ENCODE measurements at regions not wholly inside any gene's neighbourhood (a gene's known extent, or its start where the extent isn't known, plus 50 kb on each side); places are given as distances from the start of the nearest gene placed in this dataset.

- Mint-ChIP-seq H3K4me3 (ENCODE audit: unreplicated experiment) (no peak overlapping the region), H3K9me3 (ENCODE audit: unreplicated experiment) (no peaks in the 10 kb centered on the region), H3K36me3 (ENCODE audit: insufficient read depth, unreplicated experiment) (no peaks in the 10 kb centered on the region), H3K27ac (ENCODE audit: unreplicated experiment) (no peak overlapping the region), H3K27me3 (ENCODE audit: insufficient read depth, unreplicated experiment) (peaks cover 4% of the 10 kb centered on the region), H3K4me1 (ENCODE audit: low read depth, unreplicated experiment) (no peaks in the 10 kb centered on the region)
- BruUV-seq (replicated peaks): no TSS peak
- DNase-seq: no peak
- Histone ChIP-seq H3K9me3 (no peaks in the 10 kb centered on the region), H3K27me3 (replicated peaks; ENCODE audit: control insufficient read depth, insufficient read depth, low read length) (no peaks in the 10 kb centered on the region), H3K4me1 (no peaks in the 10 kb centered on the region), H3K4me3 (ENCODE audit: low read depth, low read length) (no peak overlapping the region), H3K36me3 (ENCODE audit: control insufficient read depth, insufficient read depth, low read length) (no peaks in the 10 kb centered on the region)
- intact Hi-C loops (cut with micrococcal nuclease; ENCODE audit: unreplicated experiment): no loop called here
- TF ChIP-seq CTCF (IDR thresholded peaks at IDR 0.05; ENCODE audit: insufficient read depth in 1 of 2, low read depth in 1 of 2, low read length in 1 of 2, severe bottlenecking in 1 of 2, unreplicated experiment in 1 of 2): no peak
- ChIA-PET CTCF (no interaction called here), POLR2A (no interaction called here)
Measured at GRCh38 chr3:181178991-181179390, 189.5 kb upstream of the DNAJC19 start.

DNA sequence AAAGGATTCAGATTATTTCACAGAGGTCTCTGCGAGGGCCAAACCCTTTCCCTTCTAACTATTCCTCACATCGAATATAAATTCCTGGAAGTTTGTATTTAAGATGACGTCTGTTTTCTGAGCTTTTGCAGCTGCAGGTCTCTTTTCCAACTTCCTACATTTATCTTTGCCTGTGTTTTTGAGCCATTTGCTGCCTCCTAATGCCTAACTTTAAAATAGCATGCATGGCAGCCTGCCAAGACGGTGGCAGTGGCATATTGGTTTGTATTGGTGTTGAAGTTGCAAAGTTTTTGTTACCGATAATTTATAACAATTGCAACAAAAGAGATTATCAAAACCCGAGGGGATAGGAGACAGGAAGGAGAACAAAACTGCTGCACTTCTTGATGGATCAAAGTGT lies 187.1 kb upstream of the DNAJC19 start:
- H3K4me3 ChIP-seq (ENCODE audit: low read depth, low read length): no peak overlapping the region
- no peaks in the 10 kb centered on the region for H3K36me3 Mint-ChIP-seq (ENCODE audit: insufficient read depth, unreplicated experiment)
- no peak overlapping the region for H3K27ac Mint-ChIP-seq (ENCODE audit: unreplicated experiment)
- intact Hi-C loops (cut with micrococcal nuclease; ENCODE audit: unreplicated experiment): loop anchor here (2.0 kb wide), 1 partner anchor 74 kb away; no protein-coding TSS in a partner anchor
- peak in 1 of 2 experiments; percentile 15 for DNase-seq
- H3K36me3 ChIP-seq (ENCODE audit: control insufficient read depth, insufficient read depth, low read length): no peaks in the 10 kb centered on the region
- no peaks in the 10 kb centered on the region for H3K4me1 ChIP-seq
- H3K4me1 Mint-ChIP-seq (ENCODE audit: low read depth, unreplicated experiment): no peaks in the 10 kb centered on the region
- no peak overlapping the region for H3K4me3 Mint-ChIP-seq (ENCODE audit: unreplicated experiment)
- ChIA-PET POLR2A (no interaction called here), CTCF (no interaction called here)
- peak; percentile 23 to 49 for TF ChIP-seq CTCF (IDR thresholded peaks at IDR 0.05; ENCODE audit: insufficient read depth in 1 of 2, low read depth in 1 of 2, low read length in 1 of 2, severe bottlenecking in 1 of 2, unreplicated experiment in 1 of 2)
- no peaks in the 10 kb centered on the region for H3K9me3 ChIP-seq
- no TSS peak for BruUV-seq (replicated peaks)
- no peaks in the 10 kb centered on the region for H3K27me3 ChIP-seq (replicated peaks; ENCODE audit: control insufficient read depth, insufficient read depth, low read length)
- H3K27me3 Mint-ChIP-seq (ENCODE audit: insufficient read depth, unreplicated experiment): peaks cover 4% of the 10 kb centered on the region
- no peaks in the 10 kb centered on the region for H3K9me3 Mint-ChIP-seq (ENCODE audit: unreplicated experiment)

DNA sequence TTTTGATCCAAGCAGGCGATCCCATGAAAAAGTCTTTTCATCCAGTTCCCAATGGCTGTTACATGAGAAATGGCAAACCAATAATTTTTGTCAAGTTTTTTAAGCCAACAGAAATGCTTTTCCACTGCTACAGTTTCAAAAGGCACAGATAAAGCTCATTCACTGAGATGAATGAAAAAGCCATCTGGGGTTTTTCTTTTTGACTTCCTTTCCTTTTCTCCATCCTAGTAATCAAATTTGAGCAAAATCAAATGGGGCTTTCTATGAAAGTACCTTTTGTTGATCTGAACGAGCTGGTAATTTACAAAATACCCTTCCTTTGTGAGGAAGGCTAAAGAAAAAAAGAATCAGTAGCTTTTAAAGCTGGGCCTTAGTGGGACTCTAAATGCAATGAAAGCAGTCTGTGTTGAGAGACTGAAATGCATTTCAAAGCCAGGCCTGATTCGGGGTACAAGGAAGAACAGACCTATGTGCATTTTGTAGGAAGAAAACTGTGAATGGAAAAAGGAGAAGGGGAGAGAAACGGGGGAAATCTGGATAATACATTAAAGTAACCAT lies 185.2 kb upstream of the DNAJC19 start:
- peaks cover 4% of the 10 kb centered on the region for H3K27me3 Mint-ChIP-seq (ENCODE audit: insufficient read depth, unreplicated experiment)
- intact Hi-C loops (cut with micrococcal nuclease; ENCODE audit: unreplicated experiment): no loop called here
- H3K27ac Mint-ChIP-seq (ENCODE audit: unreplicated experiment): no peak overlapping the region

More for the DNA sequence above, 185.2 kb upstream of the DNAJC19 start:
- Mint-ChIP-seq H3K4me3 (ENCODE audit: unreplicated experiment) (no peak overlapping the region), H3K36me3 (ENCODE audit: insufficient read depth, unreplicated experiment) (no peaks in the 10 kb centered on the region), H3K4me1 (ENCODE audit: low read depth, unreplicated experiment) (no peaks in the 10 kb centered on the region), H3K9me3 (ENCODE audit: unreplicated experiment) (no peaks in the 10 kb centered on the region)
- Histone ChIP-seq H3K4me1 (no peaks in the 10 kb centered on the region), H3K4me3 (ENCODE audit: low read depth, low read length) (no peak overlapping the region), H3K27me3 (replicated peaks; ENCODE audit: control insufficient read depth, insufficient read depth, low read length) (no peaks in the 10 kb centered on the region), H3K36me3 (ENCODE audit: control insufficient read depth, insufficient read depth, low read length) (no peaks in the 10 kb centered on the region), H3K9me3 (no peaks in the 10 kb centered on the region)
- ChIA-PET CTCF (no interaction called here), POLR2A (no interaction called here)
- DNase-seq: no peak
- no TSS peak for BruUV-seq (replicated peaks)
- no peak for TF ChIP-seq CTCF (IDR thresholded peaks at IDR 0.05; ENCODE audit: insufficient read depth in 1 of 2, low read depth in 1 of 2, low read length in 1 of 2, severe bottlenecking in 1 of 2, unreplicated experiment in 1 of 2)

Data from Caco-2 (cell line).